Astrocyte of the cerebellum (primary cell): ENCODE measurements at regions not wholly inside any gene's neighbourhood (a gene's known extent, or its start where the extent isn't known, plus 50 kb on each side); places are given as distances from the start of the nearest gene placed in this dataset.

ENCODE experiments used
- DNase-seq: peaks from one replicate; pipeline ENCODE4 v3.0.0-alpha.2; 2011; ENCODE audit warnings: low read depth
- H3K4me3 ChIP-seq: 2 replicates; pipeline ENCODE4 v1.5.1; 2011; ENCODE audit warnings: mild to moderate bottlenecking, low read depth, low read length, moderate library complexity
- in situ Hi-C: cut with HindIII; loops from 2 replicates; pipeline ENCODE4 v1.10.0; 2017; ENCODE audit warnings: low sequenced_read_pairs
- TF ChIP-seq, protein P1 (sequence below): IDR thresholded peaks from 2 replicates; pipeline ENCODE4 v1.5.1; 2012; ENCODE audit warnings: low read length, low read depth, moderate library complexity, mild to moderate bottlenecking; ENCODE audit errors: missing control alignments

GRCh38 chr2:128646691-128647090 is 328.0 kb upstream of the HS6ST1 start:
- in situ Hi-C loops = no loop called here
- TF ChIP-seq, protein P1, sequence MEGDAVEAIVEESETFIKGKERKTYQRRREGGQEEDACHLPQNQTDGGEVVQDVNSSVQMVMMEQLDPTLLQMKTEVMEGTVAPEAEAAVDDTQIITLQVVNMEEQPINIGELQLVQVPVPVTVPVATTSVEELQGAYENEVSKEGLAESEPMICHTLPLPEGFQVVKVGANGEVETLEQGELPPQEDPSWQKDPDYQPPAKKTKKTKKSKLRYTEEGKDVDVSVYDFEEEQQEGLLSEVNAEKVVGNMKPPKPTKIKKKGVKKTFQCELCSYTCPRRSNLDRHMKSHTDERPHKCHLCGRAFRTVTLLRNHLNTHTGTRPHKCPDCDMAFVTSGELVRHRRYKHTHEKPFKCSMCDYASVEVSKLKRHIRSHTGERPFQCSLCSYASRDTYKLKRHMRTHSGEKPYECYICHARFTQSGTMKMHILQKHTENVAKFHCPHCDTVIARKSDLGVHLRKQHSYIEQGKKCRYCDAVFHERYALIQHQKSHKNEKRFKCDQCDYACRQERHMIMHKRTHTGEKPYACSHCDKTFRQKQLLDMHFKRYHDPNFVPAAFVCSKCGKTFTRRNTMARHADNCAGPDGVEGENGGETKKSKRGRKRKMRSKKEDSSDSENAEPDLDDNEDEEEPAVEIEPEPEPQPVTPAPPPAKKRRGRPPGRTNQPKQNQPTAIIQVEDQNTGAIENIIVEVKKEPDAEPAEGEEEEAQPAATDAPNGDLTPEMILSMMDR = no peak

DNA sequence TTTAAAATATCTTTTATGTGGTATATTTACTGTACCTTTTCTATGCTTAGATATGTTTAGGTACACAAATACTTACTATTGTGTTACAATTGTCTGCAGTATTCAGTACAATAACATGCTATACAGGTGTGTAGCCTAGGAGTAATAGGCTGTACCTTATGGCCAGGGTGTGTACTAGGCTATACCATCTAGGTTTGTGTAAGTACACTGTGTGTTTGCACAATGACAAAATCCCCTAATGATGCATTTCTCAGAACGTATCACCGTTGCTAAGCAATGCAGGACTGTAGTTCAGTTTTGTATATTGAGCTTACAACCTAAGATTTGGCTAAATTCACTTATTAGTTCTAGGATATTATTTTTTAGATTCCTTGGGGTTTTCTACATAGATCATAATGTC is 332.3 kb upstream of the HS6ST1 start:
- no peak for DNase-seq
- TF ChIP-seq, protein P1 = no peak
- no peak overlapping the region for H3K4me3 ChIP-seq
- in situ Hi-C loops = no loop called here

More at GRCh38 chr2:128646691-128647090, 328.0 kb upstream of the HS6ST1 start:
- no peak overlapping the region for H3K4me3 ChIP-seq
- DNase-seq = no peak

GRCh38 chr2:128654408-128654807 is 335.7 kb upstream of the HS6ST1 start:
- TF ChIP-seq, protein P1 = no peak
- H3K4me3 ChIP-seq = no peak overlapping the region
- in situ Hi-C loops = no loop called here
- no peak for DNase-seq

- TF ChIP-seq, protein P1 = no peak
- DNase-seq = no peak
- in situ Hi-C loops = no loop called here
- no peak overlapping the region for H3K4me3 ChIP-seq
Observed at GRCh38 chr2:128660836-128661235, 342.2 kb upstream of the HS6ST1 start.

- in situ Hi-C loops = no loop called here
- no peak for DNase-seq
Observed at GRCh38 chr2:128661311-128661710, 342.6 kb upstream of the HS6ST1 start.

GRCh38 chr2:128662051-128662471 is 343.4 kb upstream of the HS6ST1 start:
- no peak overlapping the region for H3K4me3 ChIP-seq
- in situ Hi-C loops = no loop called here
- TF ChIP-seq, protein P1 = no peak
- DNase-seq = no peak

More at GRCh38 chr2:128661311-128661710, 342.6 kb upstream of the HS6ST1 start:
- TF ChIP-seq, protein P1 = no peak
- no peak overlapping the region for H3K4me3 ChIP-seq

GRCh38 chr2:128663371-128664050 is 344.8 kb upstream of the HS6ST1 start:
- TF ChIP-seq, protein P1 = no peak
- in situ Hi-C loops = no loop called here
- no peak for DNase-seq
- no peak overlapping the region for H3K4me3 ChIP-seq
